Duodenal mucosa (tissue), 2 donors: ENCODE measurements at regions not wholly inside any gene's neighbourhood (a gene's known extent, or its start where the extent isn't known, plus 50 kb on each side); places are given as distances from the start of the nearest gene placed in this dataset.
"Not testable (repeated sequence)": the region's sequence is repeated elsewhere in the genome, so short reads cannot be mapped to it uniquely, and the experiment has no call there.

ENCODE experiments used
- H3K27ac ChIP-seq: one replicate; pipeline ENCODE4 v1.7.0; 2013; ENCODE audit warnings: low read depth, low read length
- H3K27me3 ChIP-seq, 2 donors: one replicate each; pipeline ENCODE4 v1.7.0; 2013; ENCODE audit warnings: low read length in 2 of 2, control low read depth in 1 of 2; ENCODE audit not compliant: insufficient read depth in 2 of 2, control insufficient read depth in 1 of 2
- H3K36me3 ChIP-seq, 2 donors: one replicate each; pipeline ENCODE4 v1.7.0; 2013; ENCODE audit warnings: low read length in 2 of 2, control low read depth in 1 of 2; ENCODE audit not compliant: insufficient read depth in 2 of 2, control insufficient read depth in 1 of 2
- H3K4me1 ChIP-seq, 2 donors: one replicate each; pipeline ENCODE4 v1.7.0; 2013; ENCODE audit warnings: low read length in 2 of 2, control low read depth in 1 of 2; ENCODE audit not compliant: insufficient read depth in 2 of 2, control insufficient read depth in 1 of 2
- H3K4me3 ChIP-seq, 2 donors: one replicate each; pipeline ENCODE4 v1.7.0; 2013; ENCODE audit warnings: low read length in 2 of 2, low read depth in 1 of 2
- H3K9ac ChIP-seq, 2 donors: one replicate each; pipeline ENCODE4 v1.7.0; 2013; ENCODE audit warnings: low read length in 2 of 2, low read depth in 1 of 2
- H3K9me3 ChIP-seq, 2 donors: one replicate each; pipeline ENCODE4 v1.7.0; 2013; ENCODE audit warnings: low read length in 2 of 2, control low read depth in 1 of 2; ENCODE audit not compliant: control insufficient read depth in 1 of 2

- Histone ChIP-seq H3K36me3 (no peaks in the 10 kb centered on the region), H3K27ac (no peak overlapping the region), H3K4me1 (peaks cover 0 to 3% of the 10 kb centered on the region in 2 donors), H3K4me3 (no peak overlapping the region), H3K9me3 (no peaks in the 10 kb centered on the region), H3K27me3 (no peaks in the 10 kb centered on the region), H3K9ac (no peak overlapping the region)
Observed at GRCh38 chr2:138293549-138293948, 208.0 kb upstream of the SPOPL start.

- Histone ChIP-seq H3K36me3 (no peaks in the 10 kb centered on the region), H3K4me1 (peaks cover 0 to 3% of the 10 kb centered on the region in 2 donors), H3K27me3 (no peaks in the 10 kb centered on the region), H3K27ac (no peak overlapping the region), H3K9me3 (no peaks in the 10 kb centered on the region), H3K9ac (no peak overlapping the region), H3K4me3 (no peak overlapping the region)
Observed at GRCh38 chr2:138294451-138294850, 207.1 kb upstream of the SPOPL start.

GRCh38 chr2:138296365-138296764 lies 205.2 kb upstream of the SPOPL start:
- H3K27ac ChIP-seq = no peak overlapping the region
- H3K9ac ChIP-seq = no peak overlapping the region
- H3K4me1 ChIP-seq = peaks cover 0 to 3% of the 10 kb centered on the region in 2 donors
- H3K27me3 ChIP-seq = no peaks in the 10 kb centered on the region
- no peaks in the 10 kb centered on the region for H3K9me3 ChIP-seq
- no peak overlapping the region for H3K4me3 ChIP-seq
- H3K36me3 ChIP-seq = no peaks in the 10 kb centered on the region

- Histone ChIP-seq H3K27ac (no peak overlapping the region), H3K36me3 (no peaks in the 10 kb centered on the region), H3K27me3 (no peaks in the 10 kb centered on the region), H3K9ac (no peak overlapping the region), H3K4me1 (peaks cover 0 to 3% of the 10 kb centered on the region in 2 donors), H3K9me3 (no peaks in the 10 kb centered on the region), H3K4me3 (no peak overlapping the region)
Observed at GRCh38 chr2:138298120-138298814, 203.3 kb upstream of the SPOPL start.

- no peak overlapping the region for H3K4me3 ChIP-seq
- peaks cover 0 to 3% of the 10 kb centered on the region in 2 donors for H3K4me1 ChIP-seq
- H3K9ac ChIP-seq = no peak overlapping the region
- no peak overlapping the region for H3K27ac ChIP-seq
- H3K36me3 ChIP-seq = no peaks in the 10 kb centered on the region
- H3K9me3 ChIP-seq = no peaks in the 10 kb centered on the region
- no peaks in the 10 kb centered on the region for H3K27me3 ChIP-seq
Observed at GRCh38 chr2:138298900-138299299, 202.7 kb upstream of the SPOPL start.

GRCh38 chr2:138306626-138307025 lies 194.9 kb upstream of the SPOPL start:
- Histone ChIP-seq H3K4me1 (no peaks in the 10 kb centered on the region), H3K27ac (no peak overlapping the region), H3K36me3 (no peaks in the 10 kb centered on the region), H3K9ac (no peak overlapping the region), H3K9me3 (no peaks in the 10 kb centered on the region), H3K4me3 (no peak overlapping the region), H3K27me3 (no peaks in the 10 kb centered on the region)

- Histone ChIP-seq H3K4me3 (no peak overlapping the region), H3K9me3 (no peaks in the 10 kb centered on the region), H3K9ac (no peak overlapping the region), H3K27me3 (no peaks in the 10 kb centered on the region), H3K27ac (no peak overlapping the region), H3K4me1 (no peaks in the 10 kb centered on the region), H3K36me3 (no peaks in the 10 kb centered on the region)
Observed at GRCh38 chr2:138307099-138307498, 194.5 kb upstream of the SPOPL start.

GRCh38 chr2:138309760-138310159 lies 191.8 kb upstream of the SPOPL start:
- H3K9me3 ChIP-seq = no peaks in the 10 kb centered on the region
- H3K9ac ChIP-seq = no peak overlapping the region
- H3K27ac ChIP-seq = no peak overlapping the region
- no peak overlapping the region for H3K4me3 ChIP-seq
- H3K4me1 ChIP-seq = no peaks in the 10 kb centered on the region
- no peaks in the 10 kb centered on the region for H3K27me3 ChIP-seq
- H3K36me3 ChIP-seq = no peaks in the 10 kb centered on the region

GRCh38 chr2:138312061-138312460 lies 189.5 kb upstream of the SPOPL start:
- Histone ChIP-seq H3K4me3 (no peak overlapping the region), H3K9me3 (no peaks in the 10 kb centered on the region), H3K4me1 (no peaks in the 10 kb centered on the region), H3K9ac (no peak overlapping the region), H3K27me3 (no peaks in the 10 kb centered on the region), H3K36me3 (no peaks in the 10 kb centered on the region), H3K27ac (no peak overlapping the region)

GRCh38 chr2:138315619-138316018 lies 186.0 kb upstream of the SPOPL start:
- not testable (repeated sequence) for H3K9ac ChIP-seq, H3K9me3 ChIP-seq, H3K36me3 ChIP-seq, H3K27ac ChIP-seq, H3K27me3 ChIP-seq, H3K4me1 ChIP-seq, H3K4me3 ChIP-seq

GRCh38 chr2:138319616-138320015 lies 182.0 kb upstream of the SPOPL start:
- Histone ChIP-seq H3K4me3 (no peak overlapping the region), H3K9ac (no peak overlapping the region), H3K9me3 (no peaks in the 10 kb centered on the region), H3K27ac (no peak overlapping the region), H3K4me1 (no peaks in the 10 kb centered on the region), H3K27me3 (no peaks in the 10 kb centered on the region), H3K36me3 (no peaks in the 10 kb centered on the region)
